ENCODE measurements at regions not wholly inside any gene's neighbourhood (a gene's known extent, or its start where the extent isn't known, plus 50 kb on each side); places are given as distances from the start of the nearest gene placed in this dataset.

- TF ChIP-seq CTCF (IDR thresholded peaks at IDR 0.05; ENCODE audit: poor library complexity, severe bottlenecking) (no peak), SMC3 (conservative IDR thresholded peaks at IDR 0.05; ENCODE audit: poor library complexity) (no peak), REST (IDR thresholded peaks at IDR 0.05; ENCODE audit: borderline replicate concordance) (no peak), EZH2 (IDR thresholded peaks at IDR 0.05; ENCODE audit: borderline replicate concordance, insufficient read depth, low read length, poor library complexity, severe bottlenecking) (no peak)
These were observed 95.9 kb upstream of the PTHLH start for GRCh38 chr12:28068467-28068866.

Data from neural cell (in vitro differentiated cells).